ENCODE measurements at regions not wholly inside any gene's neighbourhood (a gene's known extent, or its start where the extent isn't known, plus 50 kb on each side); places are given as distances from the start of the nearest gene placed in this dataset.

GRCh38 chrX:63917296-63917695 is 132.3 kb upstream of the ARHGEF9 start (continued):
- TF ChIP-seq ETS1 (IDR thresholded peaks at IDR 0.05) (no peak), EZH2 (IDR thresholded peaks at IDR 0.05; ENCODE audit: low read depth, unreplicated experiment) (no peak), CREB1 (CRISPR knock-in tag; IDR thresholded peaks at IDR 0.05; ENCODE audit: low read depth) (no peak), ZNF114 (CRISPR knock-in tag; IDR thresholded peaks at IDR 0.05) (no peak), NANOG (IDR thresholded peaks at IDR 0.05; ENCODE audit: borderline replicate concordance) (no peak), STAT1 (IDR thresholded peaks at IDR 0.05; ENCODE audit: unreplicated experiment) (no peak)

- no peak for DNase-seq (ENCODE audit: low spot score)
- Mint-ChIP-seq H3K9me3 (peaks cover 48% of the 10 kb centered on the region), H3K4me1 (no peaks in the 10 kb centered on the region), H3K36me3 (ENCODE audit: low read depth) (peaks cover 27% of the 10 kb centered on the region), H3K27me3 (ENCODE audit: insufficient read depth, low read depth, poor library complexity) (peaks cover 1% of the 10 kb centered on the region), H3K4me3 (no peak overlapping the region), H3K27ac (no peak overlapping the region)
- no peak overlapping the region for H3K4me2 ChIP-seq
- H3K27ac ChIP-seq (ENCODE audit: low read depth) = no peak overlapping the region
- H2AFZ ChIP-seq = no peak overlapping the region
- no peak for ATAC-seq
- H3K4me1 ChIP-seq (ENCODE audit: insufficient read depth) = no peaks in the 10 kb centered on the region
- H3F3A ChIP-seq (replicated peaks; ENCODE audit: low read depth) = no peaks in the 10 kb centered on the region
- no peaks in the 10 kb centered on the region for H3K27me3 ChIP-seq (ENCODE audit: insufficient read depth)
- no peaks in the 10 kb centered on the region for H3K79me2 ChIP-seq (replicated peaks; ENCODE audit: insufficient read depth)
- H3K4me3 ChIP-seq = no peak overlapping the region
- no peaks in the 10 kb centered on the region for H3K9me2 ChIP-seq (ENCODE audit: insufficient read depth)
- no peaks in the 10 kb centered on the region for H3K36me3 ChIP-seq (ENCODE audit: insufficient read depth)
- no peaks in the 10 kb centered on the region for H4K20me1 ChIP-seq (replicated peaks; ENCODE audit: insufficient read depth)
- TF ChIP-seq CREB1 (CRISPR knock-in tag; IDR thresholded peaks at IDR 0.05; ENCODE audit: low read depth) (no peak), POLR2AphosphoS5 (IDR thresholded peaks at IDR 0.05; ENCODE audit: low read depth) (no peak), JUNB (IDR thresholded peaks at IDR 0.05; ENCODE audit: unreplicated experiment) (no peak), EZH2phosphoT487 (IDR thresholded peaks at IDR 0.05; ENCODE audit: unreplicated experiment) (no peak), CTCF (conservative IDR thresholded peaks at IDR 0.05; ENCODE audit: low read depth in 2 of 2) (no peak), EZH2 (IDR thresholded peaks at IDR 0.05; ENCODE audit: low read depth, unreplicated experiment) (no peak), ZNF462 (CRISPR knock-in tag; IDR thresholded peaks at IDR 0.05) (no peak), NANOG (IDR thresholded peaks at IDR 0.05; ENCODE audit: borderline replicate concordance) (no peak), STAT1 (IDR thresholded peaks at IDR 0.05; ENCODE audit: unreplicated experiment) (no peak), ZNF331 (CRISPR knock-in tag; IDR thresholded peaks at IDR 0.05; ENCODE audit: low read depth) (no peak), ZNF114 (CRISPR knock-in tag; IDR thresholded peaks at IDR 0.05) (no peak), ETS1 (IDR thresholded peaks at IDR 0.05) (no peak)
Observed at GRCh38 chrX:63913719-63914118, 128.7 kb upstream of the ARHGEF9 start.
